Fibroblast of skin of right biceps (primary cell): ENCODE measurements at regions not wholly inside any gene's neighbourhood (a gene's known extent, or its start where the extent isn't known, plus 50 kb on each side); places are given as distances from the start of the nearest gene placed in this dataset.
"Not testable (repeated sequence)": the region's sequence is repeated elsewhere in the genome, so short reads cannot be mapped to it uniquely, and the experiment has no call there.

ENCODE experiments used
- DNase-seq: peaks from one replicate; pipeline ENCODE4 v3.0.0-alpha.2; 2013

- DNase-seq: peak; percentile 74
These were observed 494.9 kb downstream of the NYAP2 start for GRCh38 chr2:225894236-225894980.

GRCh38 chr2:225893151-225893550 is 493.6 kb downstream of the NYAP2 start:
- no peak for DNase-seq

GRCh38 chr2:225891771-225892170 is 492.3 kb downstream of the NYAP2 start:
- DNase-seq: no peak

- no peak for DNase-seq
These were observed 491.5 kb downstream of the NYAP2 start for GRCh38 chr2:225891013-225891412.

GRCh38 chr2:225889452-225889851 is 489.9 kb downstream of the NYAP2 start:
- DNase-seq: peak; percentile 89

GRCh38 chr2:225867071-225867470 is 467.6 kb downstream of the NYAP2 start:
- peak; percentile 6 for DNase-seq

- DNase-seq: peak; percentile 0
These were observed 466.0 kb downstream of the NYAP2 start for GRCh38 chr2:225865468-225865867.

- no peak for DNase-seq
These were observed 464.9 kb downstream of the NYAP2 start for GRCh38 chr2:225864394-225864793.

- peak; percentile 15 for DNase-seq
These were observed 443.4 kb downstream of the NYAP2 start for GRCh38 chr2:225842939-225843338.

- no peak for DNase-seq
These were observed 441.8 kb downstream of the NYAP2 start for GRCh38 chr2:225841314-225841713.

GRCh38 chr2:225837328-225837727 is 437.8 kb downstream of the NYAP2 start:
- DNase-seq: no peak

GRCh38 chr2:225824748-225825449 is 425.4 kb downstream of the NYAP2 start:
- no peak for DNase-seq

GRCh38 chr2:225821351-225821750 is 421.8 kb downstream of the NYAP2 start:
- no peak for DNase-seq

GRCh38 chr2:225820826-225821225 is 421.3 kb downstream of the NYAP2 start:
- DNase-seq: no peak

GRCh38 chr2:225814554-225814953 is 415.0 kb downstream of the NYAP2 start:
- no peak for DNase-seq

GRCh38 chr2:225806105-225806504 is 406.6 kb downstream of the NYAP2 start:
- peak; percentile 29 for DNase-seq

- not testable (repeated sequence) for DNase-seq
These were observed 402.6 kb downstream of the NYAP2 start for GRCh38 chr2:225802076-225802475.

- no peak for DNase-seq
These were observed 397.9 kb downstream of the NYAP2 start for GRCh38 chr2:225797394-225797793.

GRCh38 chr2:225794652-225795400 is 395.3 kb downstream of the NYAP2 start:
- no peak for DNase-seq

- no peak for DNase-seq
These were observed 394.4 kb downstream of the NYAP2 start for GRCh38 chr2:225793736-225794550.

- DNase-seq: peak; percentile 17
These were observed 389.1 kb downstream of the NYAP2 start for GRCh38 chr2:225788571-225789094.

- no peak for DNase-seq
These were observed 388.0 kb downstream of the NYAP2 start for GRCh38 chr2:225787497-225787896.

- no peak for DNase-seq
These were observed 382.5 kb downstream of the NYAP2 start for GRCh38 chr2:225781991-225782390.
